Astrocyte of the spinal cord (primary cell): ENCODE measurements at regions not wholly inside any gene's neighbourhood (a gene's known extent, or its start where the extent isn't known, plus 50 kb on each side); places are given as distances from the start of the nearest gene placed in this dataset.

ENCODE experiments used
- DNase-seq: peaks from one replicate; pipeline ENCODE4 v3.0.0; 2011; ENCODE audit warnings: low read depth, low spot score
- H3K4me3 ChIP-seq: 2 replicates; pipeline ENCODE4 v1.5.1; 2011; ENCODE audit warnings: low read depth, mild to moderate bottlenecking, low read length, moderate library complexity
- CTCF ChIP-seq: IDR thresholded peaks from 2 replicates; pipeline ENCODE4 v1.5.1; 2012; ENCODE audit warnings: low read depth, mild to moderate bottlenecking, low read length, inconsistent platforms
- in situ Hi-C: cut with HindIII; loops from 2 replicates; pipeline ENCODE4 v1.10.0; 2017; ENCODE audit warnings: low sequenced_read_pairs

GRCh38 chr7:46203926-46204325 lies 282.9 kb upstream of the IGFBP3 start:
- H3K4me3 ChIP-seq: no peak overlapping the region
- no peak for DNase-seq
- in situ Hi-C loops: no loop called here
- no peak for TF ChIP-seq CTCF

DNA sequence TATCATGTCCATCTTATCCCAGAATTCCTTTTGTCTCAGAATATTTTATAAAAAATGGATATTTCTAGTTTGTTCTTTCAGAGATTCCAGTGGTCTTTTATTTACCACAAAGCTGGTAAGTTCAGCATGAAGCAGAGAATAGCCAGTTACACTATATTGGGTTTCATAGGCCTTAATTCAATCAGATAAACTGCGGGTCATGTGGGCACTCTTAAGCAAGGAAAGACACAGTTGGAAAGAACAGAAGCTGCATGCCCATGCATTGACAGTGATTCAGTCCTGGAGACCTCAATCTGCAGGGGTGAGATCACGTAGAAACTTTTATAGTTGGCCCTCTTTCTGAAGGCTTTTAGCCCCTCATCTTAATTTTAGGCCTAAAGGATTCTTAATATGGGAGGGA lies 281.3 kb upstream of the IGFBP3 start:
- H3K4me3 ChIP-seq: no peak overlapping the region
- in situ Hi-C loops: no loop called here
- TF ChIP-seq CTCF: no peak
- no peak for DNase-seq

DNA sequence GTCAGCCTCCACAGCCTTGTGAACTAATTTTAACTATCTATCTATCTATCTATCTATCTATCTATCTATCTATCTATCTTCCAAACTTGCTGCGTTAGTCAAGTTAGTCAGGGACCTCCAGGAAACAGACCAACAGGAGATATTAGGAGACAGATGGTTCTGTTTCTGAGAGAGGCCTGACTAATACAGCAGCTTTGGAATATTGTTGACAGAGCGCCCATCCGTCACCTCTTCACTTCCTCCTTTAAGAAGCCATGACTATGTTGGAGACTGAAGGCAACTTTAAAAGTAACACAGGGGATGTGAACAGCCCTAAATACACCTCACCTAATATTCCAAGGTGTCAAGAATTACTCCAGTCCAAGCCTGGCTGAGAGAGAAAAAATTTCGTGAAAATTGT lies 280.9 kb upstream of the IGFBP3 start:
- TF ChIP-seq CTCF: no peak
- DNase-seq: no peak
- in situ Hi-C loops: no loop called here

DNA sequence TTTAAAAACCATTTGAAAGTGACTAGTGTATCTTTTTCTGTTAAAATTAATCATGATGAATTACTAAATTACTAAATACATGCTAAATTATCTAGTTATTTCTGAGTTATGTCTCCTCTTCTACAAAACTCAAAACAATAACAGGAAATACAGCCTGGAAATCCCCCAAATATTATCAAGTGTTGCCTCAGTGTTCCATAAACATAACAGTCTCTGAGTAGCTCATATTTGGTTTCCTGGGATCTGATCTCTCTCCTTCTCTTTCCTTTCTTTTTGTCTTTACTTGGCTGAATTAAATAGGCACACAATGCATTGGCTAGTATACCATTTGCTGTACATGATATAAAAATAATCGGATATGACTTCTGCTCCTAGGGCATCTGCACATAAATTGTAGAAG lies 277.6 kb upstream of the IGFBP3 start:
- TF ChIP-seq CTCF: no peak

More for the DNA sequence above, 280.9 kb upstream of the IGFBP3 start:
- no peak overlapping the region for H3K4me3 ChIP-seq

DNA sequence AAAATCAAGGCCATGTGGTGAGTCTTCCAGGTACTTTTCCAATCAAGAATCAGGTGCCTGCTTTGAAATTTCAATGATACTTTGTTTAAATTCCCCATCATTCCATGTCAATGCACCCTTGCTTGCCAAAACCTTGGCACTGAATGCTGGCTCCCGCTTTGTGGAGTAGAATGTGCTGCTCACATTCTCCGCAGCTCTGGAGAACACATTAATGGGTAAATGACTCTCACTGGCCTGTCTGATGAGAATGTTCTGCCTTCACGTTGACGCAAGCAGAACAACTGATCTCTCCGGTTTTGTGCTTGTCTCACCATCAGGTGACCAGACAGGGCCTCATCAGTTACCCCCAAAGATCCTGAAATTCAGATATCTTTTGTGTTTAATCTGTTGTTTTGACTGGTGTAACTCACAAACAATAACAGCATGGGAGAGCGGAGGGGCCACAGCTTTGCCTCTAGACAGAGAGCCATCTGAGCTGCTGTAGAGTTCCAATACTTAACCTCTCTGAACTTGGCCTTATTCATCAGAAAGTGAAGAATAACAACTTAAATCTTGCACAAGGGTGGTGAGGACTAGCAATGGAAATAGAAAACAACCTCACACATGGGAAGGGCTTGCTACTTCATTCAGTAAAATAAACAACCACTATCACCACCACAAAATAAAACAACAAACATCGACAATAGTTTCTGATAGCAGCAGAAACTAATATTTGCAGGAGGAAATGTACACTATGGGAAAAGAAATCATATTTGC lies 276.9 kb upstream of the IGFBP3 start:
- in situ Hi-C loops: no loop called here
- DNase-seq: no peak
- H3K4me3 ChIP-seq: no peak overlapping the region
- TF ChIP-seq CTCF: no peak

More for the DNA sequence above, 277.6 kb upstream of the IGFBP3 start:
- H3K4me3 ChIP-seq: no peak overlapping the region
- in situ Hi-C loops: no loop called here
- no peak for DNase-seq

- TF ChIP-seq CTCF: no peak
- in situ Hi-C loops: no loop called here
- H3K4me3 ChIP-seq: no peak overlapping the region
- DNase-seq: no peak
Measured at GRCh38 chr7:46195934-46196333, 274.9 kb upstream of the IGFBP3 start.
